NCI-H69 (cell line): ENCODE measurements at regions not wholly inside any gene's neighbourhood (a gene's known extent, or its start where the extent isn't known, plus 50 kb on each side); places are given as distances from the start of the nearest gene placed in this dataset.

ENCODE experiments used
- DNase-seq: peaks from one replicate; lab custom pipeline; 2025; lab: John Stamatoyannopoulos, UW

GRCh38 chr3:146912241-146913015 is 307.3 kb upstream of the PLSCR5 start:
- no peak for DNase-seq

DNA sequence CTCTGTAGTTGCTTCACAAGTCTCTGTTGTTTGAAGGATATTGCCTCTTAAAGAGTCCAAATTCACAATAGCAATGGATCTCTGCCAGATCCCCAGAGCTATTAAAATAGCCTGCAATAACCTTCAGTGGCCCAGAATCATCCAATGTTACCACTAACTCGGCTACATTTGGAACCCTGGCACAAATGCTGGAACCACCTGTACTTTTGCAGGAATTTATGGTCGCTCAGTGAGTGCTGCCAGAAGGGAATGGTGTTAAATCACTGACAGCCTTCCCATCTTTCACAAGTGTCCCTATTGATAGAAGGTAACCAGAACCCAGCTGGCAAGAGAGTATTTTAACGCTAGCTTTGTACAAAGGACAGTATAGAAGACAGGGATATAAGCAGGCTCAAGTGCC is 298.8 kb upstream of the PLSCR5 start:
- no peak for DNase-seq

DNA sequence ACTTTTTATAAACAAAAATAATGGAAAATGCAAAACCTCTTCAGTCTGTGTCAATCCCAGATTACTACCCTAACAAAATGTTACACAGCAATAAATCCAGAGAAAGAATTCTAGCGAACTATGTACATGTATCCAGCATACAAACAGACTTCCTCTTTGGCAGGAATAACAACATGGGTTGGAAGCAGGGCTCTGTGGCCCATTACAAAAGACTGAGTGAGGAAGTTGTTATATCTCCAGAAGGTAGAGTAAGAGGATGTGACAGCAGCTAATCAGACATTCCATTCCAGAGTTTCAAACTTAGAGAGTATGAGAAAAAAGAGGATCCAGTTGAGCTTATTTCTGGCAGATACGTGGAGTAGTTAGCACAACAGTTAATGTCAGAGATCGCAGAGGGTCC is 294.0 kb upstream of the PLSCR5 start:
- no peak for DNase-seq

- no peak for DNase-seq
These were observed 291.6 kb upstream of the PLSCR5 start for GRCh38 chr3:146896711-146897110.

DNA sequence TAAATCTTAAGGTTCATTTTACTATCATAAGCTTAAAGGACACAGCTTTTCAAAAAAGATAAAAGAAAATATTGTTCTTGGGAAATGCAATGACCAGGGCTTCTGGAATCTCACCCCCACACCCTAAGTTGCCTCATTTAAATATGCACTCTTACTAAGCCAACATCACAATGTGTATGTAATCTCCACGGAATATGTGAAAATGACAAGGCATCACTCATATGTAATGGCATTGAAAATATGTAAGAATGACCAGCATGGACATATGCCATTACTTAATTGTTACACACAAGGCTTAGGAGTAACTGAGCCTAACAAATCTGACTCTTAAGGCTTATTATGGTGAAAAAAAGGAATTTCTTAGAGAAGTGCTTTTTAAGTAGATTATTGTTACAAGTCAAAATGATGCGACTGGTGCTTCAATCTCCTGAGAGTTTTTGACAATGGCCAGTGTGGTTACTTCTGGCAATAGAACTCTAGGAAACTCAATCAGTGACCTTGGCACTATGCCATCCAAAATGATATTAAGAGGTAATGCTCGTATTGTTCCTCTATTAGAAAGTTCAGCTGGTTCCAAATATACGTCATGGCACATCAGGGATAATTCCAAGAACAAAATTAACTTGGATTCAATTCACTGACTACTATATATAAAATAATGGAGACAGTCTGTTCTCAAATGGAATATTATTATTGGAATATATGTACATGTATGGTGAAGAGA is 290.0 kb upstream of the PLSCR5 start:
- DNase-seq: no peak

DNA sequence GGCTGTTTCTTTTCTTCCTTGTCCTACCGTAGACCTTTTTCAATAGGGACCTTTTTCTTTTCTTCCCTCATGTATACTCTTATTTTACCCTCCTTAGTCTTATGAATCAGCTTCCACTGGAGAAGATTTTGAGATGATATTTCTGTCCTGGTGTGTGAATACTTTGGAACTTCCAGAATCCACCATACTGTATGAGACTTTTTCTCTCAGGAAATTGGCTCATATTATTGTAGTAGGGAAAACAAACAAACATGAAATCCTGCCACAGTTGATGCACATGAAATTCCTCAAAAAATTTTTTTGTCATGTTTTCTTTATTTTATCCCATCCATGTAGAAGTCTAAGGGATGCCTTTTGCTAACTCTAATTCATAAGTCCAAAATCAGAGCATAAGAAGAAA is 289.3 kb upstream of the PLSCR5 start:
- DNase-seq: no peak

GRCh38 chr3:146892041-146892440 is 286.9 kb upstream of the PLSCR5 start:
- no peak for DNase-seq

- DNase-seq: no peak
These were observed 284.5 kb upstream of the PLSCR5 start for GRCh38 chr3:146889626-146890025.

GRCh38 chr3:146888176-146888575 is 283.0 kb upstream of the PLSCR5 start:
- no peak for DNase-seq

GRCh38 chr3:146884721-146885120 is 279.6 kb upstream of the PLSCR5 start:
- DNase-seq: no peak

DNA sequence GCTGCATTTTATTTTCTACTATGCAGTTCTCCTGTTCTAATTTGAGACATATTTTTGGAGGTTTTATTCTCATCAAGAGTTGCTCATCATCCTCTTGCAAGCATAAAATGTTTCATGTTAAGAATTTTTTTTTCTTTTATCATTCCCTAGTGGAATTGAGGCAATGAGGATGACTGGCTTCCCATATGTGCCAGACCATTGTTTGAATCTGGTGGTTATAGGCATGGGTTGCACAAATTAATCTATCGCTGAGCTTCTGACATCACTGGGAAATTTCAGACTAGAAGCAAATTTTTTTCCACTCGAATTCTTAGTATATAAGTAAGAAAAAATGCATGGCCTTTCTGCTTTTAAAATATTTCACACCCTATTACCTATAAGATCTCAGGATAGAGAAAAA is 279.1 kb upstream of the PLSCR5 start:
- no peak for DNase-seq

DNA sequence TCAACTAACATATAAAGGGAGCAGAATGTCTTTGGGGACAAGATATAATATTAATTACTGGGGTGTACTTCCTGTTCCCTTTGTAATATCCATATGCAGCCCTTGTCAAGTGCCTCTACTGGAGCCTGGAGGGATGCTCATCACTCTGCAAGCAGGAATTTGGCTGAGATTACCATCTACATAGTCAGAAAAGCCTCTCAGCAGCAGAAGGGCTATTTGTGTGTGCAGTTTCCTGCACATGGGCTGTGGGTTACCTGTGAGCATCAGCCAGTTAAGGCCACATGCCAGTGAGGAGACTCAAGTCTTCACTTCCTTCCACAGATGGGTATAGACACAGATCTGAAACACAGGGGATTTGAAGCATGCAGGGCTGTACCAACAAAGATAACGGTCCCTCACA is 278.1 kb upstream of the PLSCR5 start:
- DNase-seq: no peak

DNA sequence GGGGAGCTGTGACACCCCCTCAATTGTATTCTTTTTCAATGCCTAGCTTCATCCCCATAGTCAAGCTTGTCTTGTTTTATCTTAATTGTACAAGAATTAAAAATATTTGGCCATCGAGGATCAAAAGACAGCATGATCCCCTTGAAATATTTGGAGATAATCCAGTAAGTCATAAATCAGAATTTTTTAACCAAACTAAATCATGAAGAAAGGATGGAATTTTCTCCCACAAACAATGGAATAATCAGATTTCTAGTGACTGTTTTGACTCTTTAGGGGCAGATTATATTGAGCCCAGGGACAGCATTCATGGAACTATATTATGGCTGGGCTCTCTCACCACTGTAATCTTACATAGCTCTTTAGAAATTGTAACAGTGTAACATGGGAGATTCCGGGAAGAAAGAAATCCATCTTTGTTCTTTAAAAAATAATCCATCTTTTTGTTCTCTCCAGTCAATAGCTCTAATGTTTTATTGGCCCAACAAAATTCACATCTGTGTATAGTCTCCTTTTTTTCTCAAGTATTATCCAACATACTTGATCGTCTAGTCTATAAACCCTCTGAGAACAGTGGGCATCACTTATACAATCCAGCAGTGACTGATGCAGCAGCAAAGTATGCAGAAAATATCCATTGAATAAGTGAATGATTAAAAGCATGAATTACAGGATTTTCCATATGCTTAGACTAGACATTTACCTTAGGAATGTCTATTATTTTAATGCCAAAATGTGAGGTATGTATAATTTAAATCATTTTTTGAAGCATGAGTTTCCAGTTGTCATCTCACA is 277.0 kb upstream of the PLSCR5 start:
- no peak for DNase-seq

DNA sequence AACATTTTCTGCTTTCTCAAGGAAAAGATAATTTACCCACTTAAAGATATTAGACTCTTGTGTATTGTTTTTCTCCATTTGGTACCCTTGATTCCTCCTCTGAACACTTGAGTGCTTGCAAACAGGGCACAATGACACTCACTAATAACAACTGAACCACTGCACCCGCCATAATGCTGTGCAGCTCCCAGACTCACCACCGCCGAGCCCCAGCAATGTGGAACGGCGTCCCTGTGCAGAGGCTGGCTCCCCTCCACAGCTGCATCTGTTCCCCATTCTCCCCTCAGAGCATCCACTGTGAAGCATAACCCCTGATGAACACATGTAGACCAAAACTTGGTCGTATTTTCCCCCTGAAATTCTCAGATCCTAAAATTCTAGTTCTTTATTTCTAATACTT is 276.2 kb upstream of the PLSCR5 start:
- no peak for DNase-seq

DNA sequence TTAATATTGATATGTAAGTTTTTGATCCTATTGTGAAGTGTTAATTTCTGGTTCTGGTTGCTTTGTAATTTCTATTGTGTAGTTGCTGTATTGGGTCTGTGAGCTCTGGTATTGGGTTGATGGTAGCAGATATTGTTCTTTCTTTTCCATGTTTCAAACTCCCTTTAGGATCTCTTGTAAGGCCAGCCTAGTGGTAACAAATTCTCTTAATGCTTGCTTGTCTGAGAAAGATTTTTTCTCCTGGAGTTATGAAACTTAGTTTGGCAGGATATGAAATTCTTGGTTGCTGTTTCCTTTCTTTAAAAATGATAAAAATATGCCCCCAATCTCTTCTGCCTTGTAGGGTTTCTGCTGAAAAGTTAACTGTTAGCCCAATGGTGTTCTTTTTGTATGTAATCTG is 268.6 kb upstream of the PLSCR5 start:
- DNase-seq: no peak

- DNase-seq: no peak
These were observed 260.1 kb upstream of the PLSCR5 start for GRCh38 chr3:146865175-146865755.

GRCh38 chr3:146861262-146861661 is 256.1 kb upstream of the PLSCR5 start:
- no peak for DNase-seq

GRCh38 chr3:146854523-146854922 is 249.4 kb upstream of the PLSCR5 start:
- no peak for DNase-seq

DNA sequence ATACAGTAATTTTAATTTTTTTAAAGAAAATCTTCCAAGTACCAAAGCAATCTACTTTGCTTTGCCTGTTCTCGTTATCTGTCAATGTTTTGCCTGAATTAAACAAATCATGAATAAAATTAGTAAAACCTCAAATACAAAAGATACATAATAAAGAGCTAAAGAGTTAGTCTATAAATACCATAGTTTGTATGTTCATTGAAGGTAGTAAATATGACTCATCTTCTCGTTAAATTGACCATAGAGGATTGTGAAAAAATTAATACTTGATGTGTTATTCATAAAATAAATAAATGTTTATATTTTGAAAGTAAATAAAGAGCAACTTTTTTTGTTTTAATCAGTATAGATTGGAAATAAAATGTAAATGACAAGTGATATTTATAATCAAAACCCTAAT is 246.5 kb upstream of the PLSCR5 start:
- DNase-seq: no peak

- DNase-seq: no peak
These were observed 240.2 kb upstream of the PLSCR5 start for GRCh38 chr3:146845361-146845760.

GRCh38 chr3:146843476-146843875 is 238.3 kb upstream of the PLSCR5 start:
- no peak for DNase-seq

DNA sequence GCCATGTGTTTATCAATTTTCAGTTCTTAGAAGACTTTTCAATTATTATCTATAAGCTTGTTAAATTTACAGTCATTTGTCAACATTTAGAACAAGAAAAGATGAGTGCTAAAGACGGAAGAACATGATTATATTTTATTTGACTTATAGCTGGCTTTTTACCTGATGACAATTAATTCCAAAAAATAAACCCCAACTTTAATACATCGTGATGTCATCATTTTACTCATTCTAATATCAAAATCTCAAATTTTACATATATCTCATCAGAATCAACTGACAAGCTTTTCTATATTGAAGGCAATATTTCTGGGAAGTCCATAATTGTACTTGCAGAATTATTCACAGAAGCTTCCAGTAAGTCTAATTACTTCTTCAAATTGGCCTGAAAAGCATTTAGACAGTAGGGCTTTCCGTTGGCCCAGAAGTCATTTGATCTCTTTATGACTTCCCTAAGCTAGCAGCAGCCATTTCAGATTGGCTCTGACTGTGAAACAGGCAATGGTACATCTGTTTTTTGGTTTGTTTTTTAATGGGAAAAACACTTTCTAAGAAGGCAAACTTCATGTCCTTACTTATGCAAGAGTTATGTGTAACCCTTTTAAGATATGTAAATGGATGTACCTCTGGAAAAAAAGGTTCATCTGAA is 234.7 kb upstream of the PLSCR5 start:
- no peak for DNase-seq
